Ovary (tissue), 3 donors: ENCODE measurements at regions not wholly inside any gene's neighbourhood (a gene's known extent, or its start where the extent isn't known, plus 50 kb on each side); places are given as distances from the start of the nearest gene placed in this dataset.

ENCODE experiments used
- EP300 ChIP-seq: sonication (generic); formaldehyde crosslinking; IDR thresholded peaks from one replicate; pipeline ENCODE4 v1.6.1; 2017; ENCODE audit warnings: antibody characterized with exemption
- POLR2A ChIP-seq: fragments of 450-650 bp; IDR thresholded peaks from one replicate; pipeline ENCODE4 v1.6.1; 2017; ENCODE audit warnings: antibody characterized with exemption, mild to moderate bottlenecking, moderate library complexity
- TF ChIP-seq, protein P1 (sequence below), 3 donors: fragments of 450-650 bp in 2 of 3; fragments of 200-600 bp in 1 of 3; IDR thresholded peaks; one replicate each; pipeline versions ENCODE4 v1.5.1 to v1.8.0; 2016 to 2022; ENCODE audit warnings: antibody characterized with exemption in 3 of 3, mild to moderate bottlenecking in 1 of 3
- donor health status: DM: no; HTN: no; CAD: no.

DNA sequence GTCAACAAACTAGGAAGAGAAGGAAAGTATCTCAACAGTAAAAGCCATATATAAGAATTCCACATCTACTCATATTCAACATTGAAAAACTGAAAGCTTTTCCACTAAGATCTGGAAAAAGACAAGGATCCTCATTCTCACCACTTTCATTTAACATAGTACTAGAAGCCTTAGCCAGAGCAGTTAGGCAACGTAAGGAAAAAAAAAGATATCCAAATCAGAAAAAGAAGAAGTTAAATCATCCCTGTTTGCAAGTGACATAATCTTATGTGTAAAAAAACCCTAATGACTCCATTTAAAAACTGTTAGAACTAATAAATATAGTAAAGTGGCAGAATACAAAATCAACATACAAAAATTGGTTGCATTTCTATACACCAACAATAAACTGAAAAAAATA is 426.2 kb downstream of the BCAT1 start:
- TF ChIP-seq, protein P1, sequence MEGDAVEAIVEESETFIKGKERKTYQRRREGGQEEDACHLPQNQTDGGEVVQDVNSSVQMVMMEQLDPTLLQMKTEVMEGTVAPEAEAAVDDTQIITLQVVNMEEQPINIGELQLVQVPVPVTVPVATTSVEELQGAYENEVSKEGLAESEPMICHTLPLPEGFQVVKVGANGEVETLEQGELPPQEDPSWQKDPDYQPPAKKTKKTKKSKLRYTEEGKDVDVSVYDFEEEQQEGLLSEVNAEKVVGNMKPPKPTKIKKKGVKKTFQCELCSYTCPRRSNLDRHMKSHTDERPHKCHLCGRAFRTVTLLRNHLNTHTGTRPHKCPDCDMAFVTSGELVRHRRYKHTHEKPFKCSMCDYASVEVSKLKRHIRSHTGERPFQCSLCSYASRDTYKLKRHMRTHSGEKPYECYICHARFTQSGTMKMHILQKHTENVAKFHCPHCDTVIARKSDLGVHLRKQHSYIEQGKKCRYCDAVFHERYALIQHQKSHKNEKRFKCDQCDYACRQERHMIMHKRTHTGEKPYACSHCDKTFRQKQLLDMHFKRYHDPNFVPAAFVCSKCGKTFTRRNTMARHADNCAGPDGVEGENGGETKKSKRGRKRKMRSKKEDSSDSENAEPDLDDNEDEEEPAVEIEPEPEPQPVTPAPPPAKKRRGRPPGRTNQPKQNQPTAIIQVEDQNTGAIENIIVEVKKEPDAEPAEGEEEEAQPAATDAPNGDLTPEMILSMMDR (IDR thresholded peaks at IDR 0.05) = no peak
- TF ChIP-seq EP300 = no peak
- no peak for TF ChIP-seq POLR2A
